COLO829 (cell line): ENCODE measurements at regions not wholly inside any gene's neighbourhood (a gene's known extent, or its start where the extent isn't known, plus 50 kb on each side); places are given as distances from the start of the nearest gene placed in this dataset.

ENCODE experiments used
- DNase-seq: peaks from one replicate; pipeline ENCODE4 v3.0.0; 2012; ENCODE audit warnings: low spot score

- no peak for DNase-seq
Observed at GRCh38 chr4:17336524-17336961, 175.3 kb downstream of the QDPR start.

DNA sequence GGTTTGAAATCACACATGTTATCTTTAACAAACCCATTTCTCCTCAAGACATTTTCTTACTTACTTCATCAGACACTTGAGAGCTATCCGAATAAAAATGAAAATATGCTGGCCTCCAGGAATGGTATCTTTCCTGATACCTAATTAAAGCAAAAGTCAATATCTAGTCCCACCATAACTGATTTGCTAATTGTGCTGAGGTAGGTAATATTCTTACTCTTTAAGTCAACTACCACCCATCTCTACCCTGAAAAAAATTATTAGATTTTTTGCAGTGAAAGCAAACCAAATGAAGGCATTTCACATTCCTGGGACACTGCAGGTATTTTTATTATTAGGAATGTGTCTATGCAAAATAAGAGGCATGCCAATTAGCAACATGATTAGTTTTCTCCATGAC, 175.8 kb downstream of the QDPR start:
- no peak for DNase-seq

DNA sequence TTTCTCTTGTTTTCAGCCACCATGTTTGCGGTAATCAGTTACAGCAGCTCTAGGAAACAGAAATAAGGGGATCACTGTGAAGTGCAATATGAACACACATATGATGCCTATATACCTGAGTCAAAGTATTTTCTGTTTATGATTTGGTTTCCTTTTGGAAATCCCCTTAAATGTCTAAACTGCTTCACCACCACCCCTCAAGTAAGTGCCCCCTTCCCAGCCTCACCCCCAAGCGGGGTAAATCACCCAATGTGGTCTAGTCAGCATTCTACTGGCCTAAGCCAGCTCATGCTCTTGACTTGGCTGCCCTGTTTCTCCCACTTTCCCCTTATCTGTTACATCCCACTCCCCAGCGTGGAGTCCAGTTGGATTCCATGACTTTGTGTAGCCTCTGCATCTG, 176.5 kb downstream of the QDPR start:
- no peak for DNase-seq

GRCh38 chr4:17332478-17332877, 179.4 kb downstream of the QDPR start:
- no peak for DNase-seq

DNA sequence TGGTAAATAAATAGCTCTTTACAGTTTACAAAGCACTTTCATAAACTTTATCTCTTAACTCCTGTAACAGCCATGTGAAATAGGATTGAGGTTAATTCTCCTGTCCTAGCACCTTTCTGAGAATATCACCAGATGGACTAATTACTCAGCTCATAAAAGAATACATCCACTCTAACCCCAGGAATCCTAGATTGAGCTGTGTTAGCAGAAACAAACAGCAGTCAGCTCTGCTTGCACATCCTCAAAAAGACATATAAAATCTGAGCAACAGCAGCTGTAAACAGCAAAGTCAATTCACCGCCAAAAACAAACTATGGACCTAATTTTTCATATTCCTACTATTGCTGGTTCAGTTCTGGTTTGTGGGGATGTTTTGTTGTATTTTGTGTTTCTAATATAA, 182.8 kb downstream of the QDPR start:
- DNase-seq: no peak

- DNase-seq: no peak
Observed at GRCh38 chr4:17328141-17328815, 183.6 kb downstream of the QDPR start.

- no peak for DNase-seq
Observed at GRCh38 chr4:17327591-17327990, 184.3 kb downstream of the QDPR start.

DNA sequence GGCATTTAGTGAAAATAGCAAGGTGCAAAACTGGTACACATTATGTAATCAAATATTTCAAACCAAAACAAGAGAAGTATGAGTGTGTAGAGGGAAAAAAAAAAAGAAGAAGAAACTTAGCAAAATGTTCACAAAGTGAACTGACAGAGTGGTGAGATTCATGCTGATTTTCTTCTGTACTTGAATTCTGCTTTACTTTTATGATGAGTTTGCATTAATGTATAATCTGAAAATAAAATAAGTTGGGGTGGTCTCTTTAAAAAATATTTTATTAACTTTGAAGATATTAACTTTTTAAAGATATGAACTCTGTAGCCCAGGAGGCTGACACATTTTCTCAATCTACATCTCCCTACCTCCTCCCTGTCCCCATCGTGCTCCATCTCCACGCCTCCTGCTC, 185.1 kb downstream of the QDPR start:
- no peak for DNase-seq

DNA sequence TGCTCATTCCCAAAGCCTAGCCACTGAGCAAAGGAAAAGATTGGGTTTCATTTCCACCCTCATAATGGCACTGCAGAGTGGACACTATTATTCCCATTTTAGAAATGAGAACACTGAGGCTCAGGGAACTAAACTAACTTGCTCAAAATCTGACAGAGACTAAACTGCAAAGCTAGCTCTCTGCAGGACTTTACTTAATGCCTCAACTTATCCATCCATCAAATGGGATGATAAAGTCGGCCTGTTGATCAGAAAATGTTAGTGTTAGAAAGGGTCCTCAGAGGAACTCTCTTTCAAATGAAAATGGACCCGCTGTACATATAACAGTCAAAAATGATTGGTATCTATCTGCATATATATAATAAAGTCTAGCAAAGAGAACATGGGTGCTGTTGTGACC, 186.8 kb downstream of the QDPR start:
- DNase-seq: no peak

DNA sequence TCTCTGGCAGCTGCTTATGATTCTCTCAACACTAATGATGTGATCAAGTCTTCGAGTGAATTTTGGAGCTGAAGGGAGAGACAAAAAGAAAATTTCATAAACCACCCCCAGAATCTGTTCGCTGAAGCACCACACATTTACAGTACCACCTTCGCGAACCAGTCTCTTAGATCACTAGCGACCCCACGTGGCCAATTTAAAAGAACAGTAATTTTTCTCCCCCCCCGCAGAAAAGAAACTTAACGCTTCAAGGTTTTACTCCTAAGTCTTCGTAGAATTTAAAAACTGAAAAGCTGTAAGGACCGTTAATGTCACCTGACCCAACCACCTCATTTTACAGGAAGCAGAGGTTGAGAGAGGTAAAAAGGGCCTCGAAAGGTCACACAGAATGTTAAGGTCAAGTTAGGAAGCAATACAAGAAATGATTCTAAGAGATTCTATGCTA, 187.5 kb downstream of the QDPR start:
- peak; percentile 33 for DNase-seq

- DNase-seq: no peak
Observed at GRCh38 chr4:17323554-17324385, 188.1 kb downstream of the QDPR start.

DNA sequence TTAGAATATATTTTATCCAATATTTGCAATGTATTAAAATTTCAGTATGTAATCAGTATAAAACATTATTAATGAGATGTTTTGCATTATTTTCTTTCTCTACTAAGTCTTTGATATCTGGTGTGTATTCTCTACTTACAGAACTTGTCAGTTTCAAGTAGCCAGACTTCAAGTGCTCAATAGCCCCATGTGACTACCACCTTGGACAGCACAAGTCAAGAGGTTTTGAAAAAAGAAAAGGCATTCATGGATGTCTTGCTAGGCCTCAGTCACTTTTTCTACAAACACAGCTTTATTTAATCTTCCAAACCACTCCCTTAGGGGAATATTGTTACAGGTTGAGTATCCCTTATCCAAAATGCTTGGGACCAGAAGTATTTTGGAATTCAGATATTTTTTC, 189.4 kb downstream of the QDPR start:
- DNase-seq: no peak

DNA sequence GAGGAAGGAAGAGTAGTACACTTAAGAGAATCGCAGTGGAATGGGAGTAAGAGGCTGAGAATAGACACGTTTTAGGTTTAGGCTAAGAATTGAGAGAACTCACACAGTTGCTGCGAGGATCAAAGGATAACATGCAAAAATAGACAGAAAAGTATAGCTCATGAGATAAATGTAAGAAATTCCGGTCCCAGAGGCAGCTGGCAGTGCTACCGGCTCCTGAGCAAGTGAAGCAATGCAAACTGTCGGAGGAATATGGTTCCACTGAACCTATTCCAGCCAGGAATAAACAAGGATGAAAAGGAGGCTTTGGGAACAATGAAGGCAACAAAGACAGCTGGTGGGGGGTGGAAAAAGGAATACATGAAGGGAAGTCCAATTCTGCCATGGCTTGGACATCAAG, 191.8 kb downstream of the QDPR start:
- no peak for DNase-seq

- no peak for DNase-seq
Observed at GRCh38 chr4:17317526-17317925, 194.4 kb downstream of the QDPR start.

GRCh38 chr4:17316566-17316965, 195.3 kb downstream of the QDPR start:
- DNase-seq: no peak

- DNase-seq: no peak
Observed at GRCh38 chr4:17315459-17315858, 196.4 kb downstream of the QDPR start.

- no peak for DNase-seq
Observed at GRCh38 chr4:17313194-17313593, 198.7 kb downstream of the QDPR start.

DNA sequence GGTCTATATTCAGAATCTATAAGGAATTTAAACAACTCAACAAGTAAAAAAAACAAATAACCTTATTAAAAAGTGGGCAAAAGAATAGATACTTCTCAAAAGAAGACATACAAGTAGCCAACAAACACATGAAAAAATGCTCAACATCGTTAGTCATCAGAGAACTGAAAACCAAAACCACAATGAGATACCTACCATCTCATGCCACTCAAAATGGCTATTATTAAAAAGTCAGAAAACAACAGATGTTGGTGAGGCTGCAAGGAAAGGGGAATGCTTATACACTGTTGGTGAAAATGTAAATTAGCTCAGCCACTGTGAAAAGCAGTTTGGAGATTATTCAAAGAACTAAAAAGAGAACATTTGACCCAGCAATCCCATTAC, 201.6 kb downstream of the QDPR start:
- DNase-seq: no peak

DNA sequence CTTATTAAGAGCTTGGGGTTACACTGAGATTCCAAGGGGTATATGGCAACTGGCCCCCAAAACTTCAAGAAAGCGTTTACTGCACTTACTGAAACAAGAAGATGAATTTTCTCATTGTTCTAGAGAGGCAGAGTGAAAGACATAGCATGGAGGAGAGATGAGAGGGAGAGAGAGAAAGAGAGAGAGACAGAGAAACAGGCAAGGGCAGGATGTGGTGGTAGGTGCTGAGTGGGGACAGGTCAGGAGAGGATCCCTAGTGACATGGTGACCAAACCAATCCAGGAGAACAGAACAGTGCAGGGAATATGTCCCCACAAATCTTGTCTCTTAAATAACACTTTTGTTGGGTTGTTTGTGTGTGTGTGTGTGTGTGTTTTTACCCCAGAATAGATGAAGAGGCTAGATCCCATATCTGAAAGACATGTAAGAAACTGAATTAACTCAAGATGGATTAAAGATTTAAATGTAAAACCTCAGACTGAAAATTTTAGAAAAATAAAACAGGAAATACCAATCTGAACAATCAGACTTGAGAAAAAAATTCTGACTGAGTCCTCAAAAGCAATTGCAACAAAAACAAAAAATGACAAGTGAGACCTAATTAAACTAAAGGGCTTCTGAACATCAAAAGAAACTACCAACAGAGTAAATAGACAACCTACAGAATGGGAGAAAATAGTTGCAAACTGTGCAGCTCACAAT, 202.2 kb downstream of the QDPR start:
- DNase-seq: no peak

GRCh38 chr4:17301869-17302268, 210.0 kb downstream of the QDPR start:
- no peak for DNase-seq

DNA sequence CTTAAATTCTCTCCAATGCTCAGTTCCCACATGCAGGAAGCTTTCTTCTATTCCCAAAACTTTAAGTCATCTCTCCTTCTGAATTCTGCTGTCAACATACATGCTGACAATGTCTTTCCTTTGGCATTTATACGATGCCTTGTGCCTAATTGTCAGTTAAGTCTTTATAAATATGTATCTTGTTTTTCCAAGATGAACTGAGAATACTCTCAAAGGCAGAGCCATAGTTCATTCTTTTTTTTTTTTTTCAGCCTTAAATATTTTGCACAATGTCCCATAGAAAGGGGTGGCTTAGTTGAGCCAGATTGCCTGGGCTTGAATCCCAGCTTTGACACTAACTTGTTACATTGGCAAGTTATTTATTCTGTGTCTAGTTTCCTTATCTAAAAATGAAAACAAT, 210.6 kb downstream of the QDPR start:
- DNase-seq: no peak

- DNase-seq: no peak
Observed at GRCh38 chr4:17296921-17297890, 214.7 kb downstream of the QDPR start.
